ENCODE measurements at regions not wholly inside any gene's neighbourhood (a gene's known extent, or its start where the extent isn't known, plus 50 kb on each side); places are given as distances from the start of the nearest gene placed in this dataset.

DNA sequence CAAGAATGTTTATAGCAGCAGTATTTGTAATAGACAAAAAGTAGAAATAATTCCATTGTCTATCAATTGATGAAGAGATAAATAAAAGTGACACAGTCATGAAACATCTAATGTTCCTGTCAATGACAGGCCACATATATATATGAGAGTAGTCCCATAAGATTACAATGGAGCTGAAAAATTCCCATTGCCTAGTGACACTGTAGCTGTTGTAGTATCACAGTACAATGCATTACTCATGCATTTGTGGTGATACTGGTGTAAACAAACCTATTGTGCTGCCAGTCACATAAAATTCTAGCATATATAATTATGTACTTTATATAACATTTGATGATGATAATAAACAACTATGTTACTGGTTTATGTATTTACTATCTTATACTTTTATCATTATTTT lies 141.9 kb upstream of the LYPLAL1 start:
- TF ChIP-seq CTCF (conservative IDR thresholded peaks at IDR 0.05; ENCODE audit: low read depth, low read length) (no peak), EZH2 (IDR thresholded peaks at IDR 0.05; ENCODE audit: low read length, unreplicated experiment) (no peak)
